ENCODE measurements at regions not wholly inside any gene's neighbourhood (a gene's known extent, or its start where the extent isn't known, plus 50 kb on each side); places are given as distances from the start of the nearest gene placed in this dataset.

- no peak for TF ChIP-seq POLR2AphosphoS5 (IDR thresholded peaks at IDR 0.05)
- TF ChIP-seq CTCF (IDR thresholded peaks at IDR 0.05): no peak
- no peak for TF ChIP-seq EP300 (IDR thresholded peaks at IDR 0.05)
- no peak for TF ChIP-seq POLR2A (IDR thresholded peaks at IDR 0.05)
Measured at GRCh38 chr6:153705429-153705828, 333.6 kb upstream of the OPRM1 start.
